ENCODE measurements at regions not wholly inside any gene's neighbourhood (a gene's known extent, or its start where the extent isn't known, plus 50 kb on each side); places are given as distances from the start of the nearest gene placed in this dataset.

DNA sequence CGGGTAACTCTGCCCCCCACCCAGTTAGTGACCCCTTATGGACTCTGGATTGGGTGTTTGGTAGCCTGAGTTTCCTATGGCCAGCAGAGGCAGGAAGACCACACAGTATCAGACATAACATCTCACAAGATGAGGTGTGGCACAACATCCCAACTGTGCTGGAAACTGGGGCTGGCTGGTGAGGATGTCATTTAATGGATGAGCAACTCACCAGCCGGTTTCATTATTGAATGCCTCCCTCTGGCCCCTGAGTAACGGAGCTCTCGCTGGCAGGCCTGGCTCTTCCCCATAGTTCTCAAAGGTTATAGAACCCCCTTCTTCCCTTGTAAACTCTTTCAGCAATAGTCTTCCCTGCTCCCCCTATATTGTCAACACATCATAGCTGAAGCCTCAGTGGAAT, 195.0 kb downstream of the BCL11A start:
- Histone ChIP-seq H3F3A (ENCODE audit: insufficient read depth, low read depth) (no peaks in the 10 kb centered on the region), H3K9me2 (ENCODE audit: insufficient read depth) (no peaks in the 10 kb centered on the region), H3K27ac (no peak overlapping the region), H3K27me3 (ENCODE audit: insufficient read depth, low read depth) (peaks cover 87% of the 10 kb centered on the region), H3K4me2 (no peak overlapping the region), H2AFZ (no peak overlapping the region), H4K20me1 (ENCODE audit: insufficient read depth) (no peaks in the 10 kb centered on the region), H3K4me1 (replicated peaks; ENCODE audit: insufficient read depth) (no peaks in the 10 kb centered on the region), H3K36me3 (ENCODE audit: low read depth) (no peaks in the 10 kb centered on the region), H3K79me2 (ENCODE audit: low read depth) (no peaks in the 10 kb centered on the region), H3K4me3 (no peak overlapping the region), H3K9me3 (ENCODE audit: insufficient read depth, low read depth) (no peaks in the 10 kb centered on the region)
- BruUV-seq (replicated peaks) = no TSS peak
- CTCF ChIA-PET = no interaction called here
- no peak for DNase-seq
- intact Hi-C loops (cut with micrococcal nuclease; ENCODE audit: unreplicated experiment) = no loop called here
- TF ChIP-seq, protein P1, sequence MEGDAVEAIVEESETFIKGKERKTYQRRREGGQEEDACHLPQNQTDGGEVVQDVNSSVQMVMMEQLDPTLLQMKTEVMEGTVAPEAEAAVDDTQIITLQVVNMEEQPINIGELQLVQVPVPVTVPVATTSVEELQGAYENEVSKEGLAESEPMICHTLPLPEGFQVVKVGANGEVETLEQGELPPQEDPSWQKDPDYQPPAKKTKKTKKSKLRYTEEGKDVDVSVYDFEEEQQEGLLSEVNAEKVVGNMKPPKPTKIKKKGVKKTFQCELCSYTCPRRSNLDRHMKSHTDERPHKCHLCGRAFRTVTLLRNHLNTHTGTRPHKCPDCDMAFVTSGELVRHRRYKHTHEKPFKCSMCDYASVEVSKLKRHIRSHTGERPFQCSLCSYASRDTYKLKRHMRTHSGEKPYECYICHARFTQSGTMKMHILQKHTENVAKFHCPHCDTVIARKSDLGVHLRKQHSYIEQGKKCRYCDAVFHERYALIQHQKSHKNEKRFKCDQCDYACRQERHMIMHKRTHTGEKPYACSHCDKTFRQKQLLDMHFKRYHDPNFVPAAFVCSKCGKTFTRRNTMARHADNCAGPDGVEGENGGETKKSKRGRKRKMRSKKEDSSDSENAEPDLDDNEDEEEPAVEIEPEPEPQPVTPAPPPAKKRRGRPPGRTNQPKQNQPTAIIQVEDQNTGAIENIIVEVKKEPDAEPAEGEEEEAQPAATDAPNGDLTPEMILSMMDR (conservative IDR thresholded peaks at IDR 0.05) = no peak
- TF ChIP-seq EZH2 (IDR thresholded peaks at IDR 0.05; ENCODE audit: low read depth) = no peak
- POLR2A ChIA-PET (ENCODE audit: unreplicated experiment) = no interaction called here

DNA sequence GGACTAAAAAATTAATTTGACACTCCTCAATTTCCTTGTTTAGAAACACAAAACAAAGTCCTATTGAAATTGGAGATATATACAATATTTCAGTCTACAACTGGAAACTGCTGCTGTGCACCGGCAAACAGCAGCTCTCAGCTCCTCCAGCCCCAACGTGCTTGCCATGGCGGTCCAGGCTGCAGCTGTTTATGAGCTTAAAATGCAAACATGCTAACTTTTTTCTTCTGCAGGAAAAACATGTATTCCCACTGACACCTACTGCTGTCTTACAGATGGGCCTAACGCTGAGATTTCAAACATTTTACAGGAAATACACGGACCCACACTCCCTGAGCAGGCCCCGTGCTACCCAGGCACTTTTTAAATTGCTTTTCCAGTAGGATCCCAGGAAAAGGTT, 195.5 kb downstream of the BCL11A start:
- Histone ChIP-seq H3K36me3 (ENCODE audit: low read depth) (no peaks in the 10 kb centered on the region), H4K20me1 (ENCODE audit: insufficient read depth) (no peaks in the 10 kb centered on the region), H3K4me1 (replicated peaks; ENCODE audit: insufficient read depth) (no peaks in the 10 kb centered on the region), H3K27me3 (ENCODE audit: insufficient read depth, low read depth) (peaks cover 89% of the 10 kb centered on the region), H3K79me2 (ENCODE audit: low read depth) (no peaks in the 10 kb centered on the region), H3F3A (ENCODE audit: insufficient read depth, low read depth) (no peaks in the 10 kb centered on the region), H2AFZ (no peak overlapping the region), H3K9me3 (ENCODE audit: insufficient read depth, low read depth) (no peaks in the 10 kb centered on the region), H3K27ac (no peak overlapping the region), H3K4me2 (no peak overlapping the region), H3K4me3 (no peak overlapping the region), H3K9me2 (ENCODE audit: insufficient read depth) (no peaks in the 10 kb centered on the region)
- ChIA-PET POLR2A (ENCODE audit: unreplicated experiment) (no interaction called here), CTCF (no interaction called here)
- intact Hi-C loops (cut with micrococcal nuclease; ENCODE audit: unreplicated experiment) = no loop called here
- TF ChIP-seq, protein P1 (conservative IDR thresholded peaks at IDR 0.05) = no peak
- TF ChIP-seq EZH2 (IDR thresholded peaks at IDR 0.05; ENCODE audit: low read depth) = no peak
- no peak for DNase-seq
- no TSS peak for BruUV-seq (replicated peaks)

DNA sequence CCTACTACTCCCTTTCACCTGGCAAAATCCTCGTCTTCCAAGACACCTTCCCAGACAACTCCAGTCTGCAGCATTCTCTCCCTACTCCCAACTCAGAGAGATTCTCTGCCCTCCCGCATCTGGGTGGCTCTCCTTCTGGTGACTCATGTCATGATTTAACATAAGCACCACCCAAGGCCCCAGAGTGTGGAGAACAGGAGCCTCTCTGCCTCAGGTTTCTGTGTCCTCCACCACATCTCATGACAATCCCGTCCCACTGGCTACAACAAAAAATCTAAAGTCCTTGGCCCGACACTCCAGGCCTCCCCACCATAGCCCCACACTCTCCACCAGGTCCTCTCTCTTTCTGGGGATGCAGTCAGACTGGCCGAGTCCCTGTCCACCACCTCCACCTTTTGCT, 197.1 kb downstream of the BCL11A start:
- Histone ChIP-seq H3K79me2 (ENCODE audit: low read depth) (no peaks in the 10 kb centered on the region), H3K27me3 (ENCODE audit: insufficient read depth, low read depth) (peaks cover 92% of the 10 kb centered on the region), H3K27ac (no peak overlapping the region), H3K4me2 (no peak overlapping the region), H3K4me3 (no peak overlapping the region), H3K36me3 (ENCODE audit: low read depth) (no peaks in the 10 kb centered on the region), H3K4me1 (replicated peaks; ENCODE audit: insufficient read depth) (no peaks in the 10 kb centered on the region), H3K9me2 (ENCODE audit: insufficient read depth) (no peaks in the 10 kb centered on the region), H4K20me1 (ENCODE audit: insufficient read depth) (no peaks in the 10 kb centered on the region), H3K9me3 (ENCODE audit: insufficient read depth, low read depth) (no peaks in the 10 kb centered on the region), H2AFZ (no peak overlapping the region), H3F3A (ENCODE audit: insufficient read depth, low read depth) (no peaks in the 10 kb centered on the region)
- intact Hi-C loops (cut with micrococcal nuclease; ENCODE audit: unreplicated experiment) = no loop called here
- CTCF ChIA-PET = no interaction called here
- DNase-seq = no peak
- TF ChIP-seq EZH2 (IDR thresholded peaks at IDR 0.05; ENCODE audit: low read depth) = no peak
- TF ChIP-seq, protein P1 (conservative IDR thresholded peaks at IDR 0.05) = no peak
- POLR2A ChIA-PET (ENCODE audit: unreplicated experiment) = no interaction called here
- no TSS peak for BruUV-seq (replicated peaks)

Data from PC-9 (cell line).